Skeletal muscle tissue (tissue), 3 donors: ENCODE measurements at regions not wholly inside any gene's neighbourhood (a gene's known extent, or its start where the extent isn't known, plus 50 kb on each side); places are given as distances from the start of the nearest gene placed in this dataset.
"Not testable (repeated sequence)": the region's sequence is repeated elsewhere in the genome, so short reads cannot be mapped to it uniquely, and the experiment has no call there.

Experiments
- H3K27ac ChIP-seq: one replicate; pipeline ENCODE4 v1.7.0; 2013; ENCODE audit warnings: mild to moderate bottlenecking, low read depth, low read length, inconsistent platforms
- H3K27me3 ChIP-seq, 3 donors: one replicate each; pipeline ENCODE4 v1.7.0; 2013; ENCODE audit warnings: low read length in 3 of 3; ENCODE audit not compliant: control insufficient read depth in 3 of 3, insufficient read depth in 3 of 3
- H3K36me3 ChIP-seq, 3 donors: one replicate each; pipeline ENCODE4 v1.7.0; 2013; ENCODE audit warnings: low read length in 3 of 3; ENCODE audit not compliant: control insufficient read depth in 3 of 3, insufficient read depth in 3 of 3
- H3K4me1 ChIP-seq, 3 donors: one replicate each; pipeline ENCODE4 v1.7.0; 2013; ENCODE audit warnings: low read length in 3 of 3, mild to moderate bottlenecking in 3 of 3; ENCODE audit not compliant: control insufficient read depth in 3 of 3, insufficient read depth in 3 of 3
- H3K4me3 ChIP-seq, 3 donors: one replicate each; pipeline ENCODE4 v1.7.0; 2013; ENCODE audit warnings: low read length in 3 of 3
- H3K9ac ChIP-seq, 3 donors: one replicate each; pipeline ENCODE4 v1.7.0; 2013; ENCODE audit warnings: low read length in 3 of 3, mild to moderate bottlenecking in 3 of 3, moderate library complexity in 2 of 3, low read depth in 1 of 3
- H3K9me3 ChIP-seq, 3 donors: one replicate each; pipeline ENCODE4 v1.7.0; 2013; ENCODE audit warnings: low read length in 3 of 3; ENCODE audit not compliant: control insufficient read depth in 3 of 3
- donor health status: Osteomylitis.

- H3K27me3 ChIP-seq = no peaks in the 10 kb centered on the region
- H3K4me1 ChIP-seq = no peaks in the 10 kb centered on the region
- no peak overlapping the region for H3K9ac ChIP-seq
- H3K4me3 ChIP-seq = no peak overlapping the region
- H3K36me3 ChIP-seq = no peaks in the 10 kb centered on the region
- H3K9me3 ChIP-seq = peaks cover 0 to 2% (median 0%) of the 10 kb centered on the region in 3 donors
- no peak overlapping the region for H3K27ac ChIP-seq
Measured at GRCh38 chr4:131632877-131633276, 1516.2 kb upstream of the PCDH10 start.

GRCh38 chr4:131635191-131635590 lies 1513.9 kb upstream of the PCDH10 start:
- no peak overlapping the region for H3K27ac ChIP-seq

GRCh38 chr4:131638781-131639180 lies 1510.3 kb upstream of the PCDH10 start:
- Histone ChIP-seq H3K27ac (no peak overlapping the region), H3K27me3 (no peaks in the 10 kb centered on the region), H3K4me3 (no peak overlapping the region), H3K9me3 (no peaks in the 10 kb centered on the region), H3K36me3 (no peaks in the 10 kb centered on the region), H3K9ac (no peak overlapping the region), H3K4me1 (no peaks in the 10 kb centered on the region)

More at GRCh38 chr4:131635191-131635590, 1513.9 kb upstream of the PCDH10 start:
- no peak overlapping the region for H3K4me3 ChIP-seq
- no peak overlapping the region for H3K9ac ChIP-seq
- peaks cover 0 to 2% (median 0%) of the 10 kb centered on the region in 3 donors for H3K9me3 ChIP-seq
- H3K4me1 ChIP-seq = no peaks in the 10 kb centered on the region
- no peaks in the 10 kb centered on the region for H3K36me3 ChIP-seq
- H3K27me3 ChIP-seq = no peaks in the 10 kb centered on the region

GRCh38 chr4:131644619-131645018 lies 1504.5 kb upstream of the PCDH10 start:
- no peaks in the 10 kb centered on the region for H3K4me1 ChIP-seq
- H3K36me3 ChIP-seq = no peaks in the 10 kb centered on the region
- H3K4me3 ChIP-seq = no peak overlapping the region
- H3K27ac ChIP-seq = no peak overlapping the region
- no peaks in the 10 kb centered on the region for H3K9me3 ChIP-seq
- H3K27me3 ChIP-seq = no peaks in the 10 kb centered on the region
- H3K9ac ChIP-seq = no peak overlapping the region

GRCh38 chr4:131649227-131649626 lies 1499.9 kb upstream of the PCDH10 start:
- Histone ChIP-seq H3K27me3 (no peaks in the 10 kb centered on the region), H3K4me3 (no peak overlapping the region), H3K9ac (no peak overlapping the region), H3K36me3 (no peaks in the 10 kb centered on the region), H3K9me3 (no peaks in the 10 kb centered on the region), H3K27ac (no peak overlapping the region), H3K4me1 (no peaks in the 10 kb centered on the region)

- Histone ChIP-seq H3K9me3 (no peaks in the 10 kb centered on the region), H3K9ac (no peak overlapping the region), H3K36me3 (no peaks in the 10 kb centered on the region), H3K4me3 (no peak overlapping the region), H3K27ac (no peak overlapping the region), H3K4me1 (no peaks in the 10 kb centered on the region), H3K27me3 (no peaks in the 10 kb centered on the region)
Measured at GRCh38 chr4:131650951-131651350, 1498.1 kb upstream of the PCDH10 start.

- not testable (repeated sequence) for H3K4me3 ChIP-seq, H3K9me3 ChIP-seq, H3K27me3 ChIP-seq, H3K4me1 ChIP-seq, H3K36me3 ChIP-seq, H3K27ac ChIP-seq, H3K9ac ChIP-seq
Measured at GRCh38 chr4:131683314-131683713, 1465.8 kb upstream of the PCDH10 start.

GRCh38 chr4:131721883-131722282 lies 1427.2 kb upstream of the PCDH10 start:
- Histone ChIP-seq H3K9me3 (no peaks in the 10 kb centered on the region), H3K36me3 (no peaks in the 10 kb centered on the region), H3K27me3 (no peaks in the 10 kb centered on the region), H3K9ac (no peak overlapping the region), H3K27ac (no peak overlapping the region), H3K4me3 (no peak overlapping the region), H3K4me1 (no peaks in the 10 kb centered on the region)

GRCh38 chr4:131723069-131723468 lies 1426.0 kb upstream of the PCDH10 start:
- H3K4me1 ChIP-seq, H3K9ac ChIP-seq, H3K4me3 ChIP-seq, H3K27ac ChIP-seq, H3K9me3 ChIP-seq, H3K27me3 ChIP-seq, H3K36me3 ChIP-seq: not testable (repeated sequence)

- H3K4me1 ChIP-seq, H3K27ac ChIP-seq: not testable (repeated sequence)
- H3K4me3 ChIP-seq = peak overlapping the region in 2 of 3 donors; percentile 48 to 52
Measured at GRCh38 chr4:131724847-131725246, 1424.2 kb upstream of the PCDH10 start.

GRCh38 chr4:131725521-131725920 lies 1423.6 kb upstream of the PCDH10 start:
- H3K36me3 ChIP-seq, H3K27me3 ChIP-seq, H3K4me3 ChIP-seq, H3K9me3 ChIP-seq, H3K9ac ChIP-seq, H3K4me1 ChIP-seq, H3K27ac ChIP-seq: not testable (repeated sequence)

More at GRCh38 chr4:131724847-131725246, 1424.2 kb upstream of the PCDH10 start:
- H3K9me3 ChIP-seq, H3K9ac ChIP-seq, H3K36me3 ChIP-seq, H3K27me3 ChIP-seq: not testable (repeated sequence)
